NB4 (cell line): ENCODE measurements at regions not wholly inside any gene's neighbourhood (a gene's known extent, or its start where the extent isn't known, plus 50 kb on each side); places are given as distances from the start of the nearest gene placed in this dataset.
"Not testable (repeated sequence)": the region's sequence is repeated elsewhere in the genome, so short reads cannot be mapped to it uniquely, and the experiment has no call there.

Experiments used
- DNase-seq: peaks from one replicate; pipeline ENCODE4 v3.0.0; 2010; ENCODE audit warnings: low read depth
- H3K4me3 ChIP-seq: one replicate; pipeline ENCODE4 v1.5.1; 2011; ENCODE audit warnings: mild to moderate bottlenecking, low read depth, low read length, moderate library complexity
- MAX ChIP-seq: IDR thresholded peaks from 2 replicates; pipeline ENCODE4 v1.6.1; 2011; ENCODE audit warnings: low read depth, low read length
- MYC ChIP-seq: IDR thresholded peaks from 2 replicates; pipeline ENCODE4 v1.6.1; 2011; ENCODE audit warnings: low read depth, low read length
- POLR2A ChIP-seq: IDR thresholded peaks from 2 replicates; pipeline ENCODE4 v1.6.1; 2011; ENCODE audit warnings: mild to moderate bottlenecking; ENCODE audit not compliant: insufficient read length; ENCODE audit errors: extremely low read depth
- TF ChIP-seq, protein P1 (sequence below): IDR thresholded peaks from one replicate; pipeline ENCODE4 v1.5.1; 2012; ENCODE audit warnings: low read depth, low read length

GRCh38 chr15:38788918-38789317, 224.3 kb upstream of the RASGRP1 start:
- no peak for TF ChIP-seq MAX
- no peak overlapping the region for H3K4me3 ChIP-seq
- no peak for DNase-seq

- TF ChIP-seq MAX = no peak
- TF ChIP-seq MYC = no peak
- TF ChIP-seq, protein P1, sequence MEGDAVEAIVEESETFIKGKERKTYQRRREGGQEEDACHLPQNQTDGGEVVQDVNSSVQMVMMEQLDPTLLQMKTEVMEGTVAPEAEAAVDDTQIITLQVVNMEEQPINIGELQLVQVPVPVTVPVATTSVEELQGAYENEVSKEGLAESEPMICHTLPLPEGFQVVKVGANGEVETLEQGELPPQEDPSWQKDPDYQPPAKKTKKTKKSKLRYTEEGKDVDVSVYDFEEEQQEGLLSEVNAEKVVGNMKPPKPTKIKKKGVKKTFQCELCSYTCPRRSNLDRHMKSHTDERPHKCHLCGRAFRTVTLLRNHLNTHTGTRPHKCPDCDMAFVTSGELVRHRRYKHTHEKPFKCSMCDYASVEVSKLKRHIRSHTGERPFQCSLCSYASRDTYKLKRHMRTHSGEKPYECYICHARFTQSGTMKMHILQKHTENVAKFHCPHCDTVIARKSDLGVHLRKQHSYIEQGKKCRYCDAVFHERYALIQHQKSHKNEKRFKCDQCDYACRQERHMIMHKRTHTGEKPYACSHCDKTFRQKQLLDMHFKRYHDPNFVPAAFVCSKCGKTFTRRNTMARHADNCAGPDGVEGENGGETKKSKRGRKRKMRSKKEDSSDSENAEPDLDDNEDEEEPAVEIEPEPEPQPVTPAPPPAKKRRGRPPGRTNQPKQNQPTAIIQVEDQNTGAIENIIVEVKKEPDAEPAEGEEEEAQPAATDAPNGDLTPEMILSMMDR = no peak
- no peak for TF ChIP-seq POLR2A
- DNase-seq = no peak
Observed at GRCh38 chr15:38789566-38789965, 225.0 kb upstream of the RASGRP1 start.

DNA sequence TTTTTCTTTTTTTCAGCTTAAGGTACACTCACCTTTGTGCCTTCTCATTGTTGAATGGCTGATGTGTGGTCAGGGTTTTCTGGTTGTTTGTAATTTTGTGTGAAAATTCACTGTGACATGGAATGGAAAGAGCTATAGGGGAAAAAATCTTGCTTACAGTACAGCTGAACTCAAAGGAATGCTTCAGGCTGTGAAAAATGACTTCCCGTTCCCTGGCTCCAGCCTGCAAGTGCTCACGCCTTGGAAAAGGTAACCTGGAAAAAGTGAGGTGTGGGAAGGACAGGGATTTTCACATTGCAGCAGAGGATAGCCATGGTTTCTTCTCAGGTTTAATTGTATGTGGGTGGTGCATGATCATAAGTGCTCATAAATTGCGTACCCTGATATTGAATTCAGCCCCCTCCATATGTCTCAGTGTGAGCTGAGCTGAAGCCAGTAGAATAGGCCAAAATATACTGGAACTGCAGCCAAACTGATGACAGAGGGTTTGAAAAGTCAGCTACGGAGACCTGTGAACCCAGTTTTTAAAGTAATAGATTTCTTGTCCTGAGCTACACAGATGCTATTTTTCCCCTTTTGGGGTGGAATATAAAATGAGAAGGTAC, 228.7 kb upstream of the RASGRP1 start:
- TF ChIP-seq MAX = no peak
- TF ChIP-seq, protein P1 = no peak
- TF ChIP-seq MYC = no peak
- TF ChIP-seq POLR2A = no peak
- no peak overlapping the region for H3K4me3 ChIP-seq
- no peak for DNase-seq

More at GRCh38 chr15:38789566-38789965, 225.0 kb upstream of the RASGRP1 start:
- H3K4me3 ChIP-seq = no peak overlapping the region

GRCh38 chr15:38795471-38796245, 231.0 kb upstream of the RASGRP1 start:
- DNase-seq = no peak
- no peak overlapping the region for H3K4me3 ChIP-seq
- no peak for TF ChIP-seq MAX
- TF ChIP-seq, protein P1 = no peak
- no peak for TF ChIP-seq MYC
- TF ChIP-seq POLR2A = no peak

DNA sequence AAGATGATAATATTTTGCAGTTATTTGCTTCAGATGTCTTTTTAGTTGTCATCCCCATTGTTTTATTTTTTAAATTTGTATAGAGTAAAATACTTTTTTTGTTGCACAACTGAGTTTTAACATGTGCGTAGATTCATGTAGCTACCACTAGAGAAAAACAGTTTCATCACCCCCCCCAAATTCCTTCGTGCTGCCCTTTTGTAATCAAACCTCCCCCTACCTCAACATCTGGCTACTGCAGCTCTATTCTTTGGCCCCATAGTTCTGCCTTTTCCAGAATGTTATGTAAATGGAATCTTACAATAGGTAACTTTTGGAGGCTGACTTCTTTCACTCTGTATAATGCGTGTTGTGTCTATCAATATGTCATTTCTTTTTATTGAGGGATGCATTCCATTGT, 232.0 kb upstream of the RASGRP1 start:
- TF ChIP-seq, protein P1 = no peak
- TF ChIP-seq MYC (no peak), POLR2A (no peak), MAX (no peak)

GRCh38 chr15:38797506-38797905, 232.9 kb upstream of the RASGRP1 start:
- H3K4me3 ChIP-seq, DNase-seq: not testable (repeated sequence)

More for the DNA sequence above, 232.0 kb upstream of the RASGRP1 start:
- no peak overlapping the region for H3K4me3 ChIP-seq
- DNase-seq = no peak

DNA sequence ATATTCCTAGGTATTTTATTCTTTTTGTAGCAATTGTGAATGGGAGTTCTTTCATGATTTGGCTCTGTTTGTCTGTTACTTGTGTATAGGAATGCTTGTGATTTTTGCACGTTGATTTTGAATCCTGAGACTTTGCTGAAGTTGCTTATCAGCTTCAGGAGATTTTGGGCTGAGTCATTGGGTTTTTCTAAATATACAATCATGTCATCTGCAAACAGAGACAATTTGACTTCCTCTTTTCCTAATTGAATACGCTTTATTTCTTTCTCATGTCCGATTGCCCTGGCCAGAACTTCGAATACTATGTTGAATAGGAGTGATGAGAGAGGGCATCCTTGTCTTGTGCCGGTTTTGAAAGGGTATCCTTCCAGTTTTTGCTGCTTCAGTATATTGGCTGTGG, 234.6 kb upstream of the RASGRP1 start:
- not testable (repeated sequence) for H3K4me3 ChIP-seq, DNase-seq
